ENCODE measurements at regions not wholly inside any gene's neighbourhood (a gene's known extent, or its start where the extent isn't known, plus 50 kb on each side); places are given as distances from the start of the nearest gene placed in this dataset.

DNA sequence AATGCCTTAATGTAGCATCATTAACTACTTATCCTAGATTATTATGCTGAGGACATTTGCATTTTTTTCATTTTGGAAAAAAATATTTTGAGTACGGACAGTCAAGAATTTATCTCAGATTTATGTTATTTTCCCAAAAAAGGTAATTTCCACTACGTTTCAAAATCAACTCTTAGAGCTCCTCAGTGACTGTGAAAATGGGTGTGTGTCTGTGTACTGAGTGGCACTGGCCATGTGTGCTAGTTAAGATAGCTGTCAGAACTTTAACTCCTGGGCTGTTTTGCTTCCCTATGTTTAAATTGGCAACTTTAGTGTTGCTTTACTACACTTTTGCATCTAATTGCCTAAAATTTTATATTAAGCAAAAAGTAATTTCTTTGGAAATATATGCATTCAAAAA, 927.4 kb downstream of the EFNB2 start:
- no peak for FAIRE-seq
- H3K4me1 ChIP-seq (replicated peaks in 1 of 4; ENCODE audit: control insufficient read depth in 3 of 4, insufficient read depth in 4 of 4, low read length in 3 of 4): peaks cover 0 to 6% (median 2%) of the 10 kb centered on the region in 4 experiments; a peak in 3 of 7 replicates
- H2BK120ac ChIP-seq (replicated peaks; ENCODE audit: low read depth, low read length): no peak overlapping the region
- no peak overlapping the region for H2BK20ac ChIP-seq (ENCODE audit: low read length)
- H4K5ac ChIP-seq (ENCODE audit: insufficient read length, low read depth, low read length): no peak overlapping the region
- no peak overlapping the region for H2BK15ac ChIP-seq (ENCODE audit: low read length)
- no peaks in the 10 kb centered on the region for H3K9me3 ChIP-seq (ENCODE audit: insufficient read depth in 2 of 2, low read depth in 1 of 2, low read length in 1 of 2)
- H4K8ac ChIP-seq (ENCODE audit: extremely low read depth, insufficient read depth, low read length): no peak overlapping the region
- H3K9ac ChIP-seq (replicated peaks in 1 of 4; ENCODE audit: extremely low read depth in 1 of 4, low read depth in 3 of 4, low read length in 3 of 4): no peak overlapping the region
- ChIA-PET POLR2A (ENCODE audit: partially characterized antibody) (no interaction called here), CTCF (ENCODE audit: partially characterized antibody) (no interaction called here)
- H3K27me3 ChIP-seq (replicated peaks in 1 of 4; ENCODE audit: control insufficient read depth in 3 of 4, extremely low read depth in 1 of 4, insufficient read depth in 3 of 4, low read length in 3 of 4): no peaks in the 10 kb centered on the region
- H3K18ac ChIP-seq (ENCODE audit: extremely low read depth, low read length): no peak overlapping the region
- H3K23me2 ChIP-seq (ENCODE audit: low read depth, low read length): no peaks in the 10 kb centered on the region
- H3K23ac ChIP-seq (ENCODE audit: insufficient read length): no peak overlapping the region
- H3K79me2 ChIP-seq (ENCODE audit: control insufficient read depth in 1 of 2, insufficient read depth in 2 of 2, low read length in 2 of 2): no peaks in the 10 kb centered on the region
- no peak overlapping the region for H3K4me3 ChIP-seq (ENCODE audit: extremely low read depth in 1 of 4, insufficient read depth in 2 of 4, low read depth in 3 of 4, low read length in 4 of 4)
- H3K36me3 ChIP-seq (ENCODE audit: control insufficient read depth in 2 of 4, insufficient read depth in 4 of 4, low read length in 3 of 4): no peaks in the 10 kb centered on the region
- no peaks in the 10 kb centered on the region for H4K20me1 ChIP-seq (replicated peaks in 1 of 2; ENCODE audit: control insufficient read depth in 1 of 2, insufficient read depth in 2 of 2, low read length in 2 of 2)
- H4K91ac ChIP-seq (replicated peaks; ENCODE audit: insufficient read length, low read length): no peak overlapping the region
- H3K56ac ChIP-seq (replicated peaks; ENCODE audit: insufficient read length, low read depth, low read length): no peak overlapping the region
- H2BK5ac ChIP-seq (ENCODE audit: low read depth, low read length): no peak overlapping the region
- WGBS, 2 experiments (ENCODE audit: extremely low coverage in 1 of 2, insufficient coverage in 1 of 2, insufficient read length in 1 of 2, insufficient replicate concordance in 2 of 2, low coverage in 1 of 2, low lambda C conversion rate in 2 of 2, missing lambda C conversion rate in 1 of 2): 93% methylated on average over 2 of the region's 2 CpGs; no CpG with 5 or more reads in 1 of the 2 experiments
- no peak for DNase-seq (ENCODE audit: low read depth in 1 of 2, low spot score in 2 of 2)
- no peak overlapping the region for H2BK12ac ChIP-seq (ENCODE audit: low read depth, low read length)
- H2AFZ ChIP-seq (ENCODE audit: low read length): no peak overlapping the region
- H2AK5ac ChIP-seq (ENCODE audit: low read depth, low read length): no peak overlapping the region
- H3K4me2 ChIP-seq (ENCODE audit: insufficient read depth in 1 of 2, low read depth in 2 of 2, low read length in 2 of 2): no peak overlapping the region
- no peaks in the 10 kb centered on the region for H3K79me1 ChIP-seq (ENCODE audit: low read depth, low read length)
- H3K14ac ChIP-seq (ENCODE audit: insufficient read length): no peak overlapping the region
- H3K27ac ChIP-seq (ENCODE audit: low read depth, low read length): no peak overlapping the region
- no peak overlapping the region for H3K4ac ChIP-seq (replicated peaks; ENCODE audit: insufficient read length, low read depth, low read length)
- TF ChIP-seq RNF2 (IDR thresholded peaks at IDR 0.05; ENCODE audit: borderline replicate concordance, low read depth, low read length, missing control alignments, poor library complexity, severe bottlenecking): no peak
- TF ChIP-seq ZNF274 (IDR thresholded peaks at IDR 0.05; ENCODE audit: borderline replicate concordance, extremely low read depth, low read length): no peak
- TF ChIP-seq TAF7 (optimal IDR thresholded peaks at IDR 0.05; ENCODE audit: borderline replicate concordance, low read depth, low read length): no peak
- no peak for TF ChIP-seq BCL11A (IDR thresholded peaks at IDR 0.05; ENCODE audit: low read depth in 2 of 2, low read length in 2 of 2)
- no peak for TF ChIP-seq TBP (IDR thresholded peaks at IDR 0.05; ENCODE audit: low read depth, low read length)
